Epithelial cell of proximal tubule (primary cell): ENCODE measurements at regions not wholly inside any gene's neighbourhood (a gene's known extent, or its start where the extent isn't known, plus 50 kb on each side); places are given as distances from the start of the nearest gene placed in this dataset.

Source experiments
- DNase-seq: peaks from one replicate; pipeline ENCODE4 v3.0.0-alpha.2; 2011; ENCODE audit warnings: low read depth
- H3K4me3 ChIP-seq: 2 replicates; pipeline ENCODE4 v1.5.1; 2011; ENCODE audit warnings: low read depth, mild to moderate bottlenecking, low read length
- CTCF ChIP-seq: conservative IDR thresholded peaks from 2 replicates; pipeline ENCODE4 v1.5.1; 2012; ENCODE audit warnings: low read depth, mild to moderate bottlenecking, low read length

- DNase-seq = no peak
- no peak for TF ChIP-seq CTCF
- H3K4me3 ChIP-seq = no peak overlapping the region
Measured at GRCh38 chr4:10179957-10180602, 63.5 kb upstream of the WDR1 start.

- no peak for DNase-seq
- no peak for TF ChIP-seq CTCF
- no peak overlapping the region for H3K4me3 ChIP-seq
Measured at GRCh38 chr4:10178763-10179162, 62.2 kb upstream of the WDR1 start.

GRCh38 chr4:10175626-10176025, 59.0 kb upstream of the WDR1 start:
- TF ChIP-seq CTCF = no peak
- H3K4me3 ChIP-seq = no peak overlapping the region
- DNase-seq = no peak

GRCh38 chr4:10173754-10174749, 57.5 kb upstream of the WDR1 start:
- TF ChIP-seq CTCF = no peak
- no peak for DNase-seq
- no peak overlapping the region for H3K4me3 ChIP-seq

GRCh38 chr4:10173037-10173753, 56.6 kb upstream of the WDR1 start:
- peak; percentile 18 for DNase-seq
- H3K4me3 ChIP-seq = no peak overlapping the region
- peak; percentile 29 for TF ChIP-seq CTCF

- H3K4me3 ChIP-seq = no peak overlapping the region
- TF ChIP-seq CTCF = no peak
- DNase-seq = no peak
Measured at GRCh38 chr4:10172278-10172921, 55.8 kb upstream of the WDR1 start.
